ENCODE measurements at regions not wholly inside any gene's neighbourhood (a gene's known extent, or its start where the extent isn't known, plus 50 kb on each side); places are given as distances from the start of the nearest gene placed in this dataset.

- TF ChIP-seq CTCF (IDR thresholded peaks at IDR 0.05) (no peak), POLR2A (IDR thresholded peaks at IDR 0.05; ENCODE audit: low read depth) (no peak), EP300 (IDR thresholded peaks at IDR 0.05) (no peak), POLR2AphosphoS5 (IDR thresholded peaks at IDR 0.05) (no peak)
Measured at GRCh38 chr7:91366091-91366490, 101.9 kb downstream of the FZD1 start.

All from esophagus muscularis mucosa (tissue), 4 donors.